ENCODE measurements at regions not wholly inside any gene's neighbourhood (a gene's known extent, or its start where the extent isn't known, plus 50 kb on each side); places are given as distances from the start of the nearest gene placed in this dataset.

DNA sequence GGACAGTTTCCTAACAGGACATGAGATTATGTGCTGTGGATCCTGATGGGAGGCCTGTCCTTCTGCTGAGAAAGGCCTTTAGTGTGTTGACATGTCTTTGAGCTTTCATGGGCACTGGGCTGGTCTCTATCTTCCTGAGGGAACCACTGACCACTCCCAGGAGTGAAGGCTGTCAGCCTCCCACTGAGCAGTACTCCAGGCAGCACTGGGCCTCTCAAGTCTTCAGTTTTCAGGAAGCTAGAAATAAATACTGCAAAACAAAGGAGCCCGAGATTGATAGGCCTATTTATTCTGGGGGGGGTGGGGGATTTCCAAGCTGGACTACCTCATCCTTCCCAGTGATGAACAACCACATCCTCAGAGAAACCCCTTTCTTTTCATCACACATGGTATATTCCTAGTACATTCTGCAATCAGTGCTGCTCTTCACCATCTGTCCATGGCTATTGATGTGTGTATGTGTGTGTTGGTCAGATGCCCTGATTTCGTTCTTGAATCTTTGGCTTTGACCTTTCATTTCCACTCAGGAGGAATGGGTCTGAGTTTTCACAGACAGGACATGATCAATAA lies 180.9 kb upstream of the SPTLC3 start:
- ATAC-seq = no peak
- TF ChIP-seq GLIS3 (CRISPR knock-in tag; IDR thresholded peaks at IDR 0.05) = no peak
- TF ChIP-seq SNAI2 (CRISPR knock-in tag; IDR thresholded peaks at IDR 0.05) = no peak
- TF ChIP-seq ZC3H10 (CRISPR knock-in tag; IDR thresholded peaks at IDR 0.05) = no peak
- no peak for TF ChIP-seq PPARA (CRISPR knock-in tag; IDR thresholded peaks at IDR 0.05; ENCODE audit: borderline replicate concordance)
- no peak for TF ChIP-seq ZNF8 (CRISPR knock-in tag; IDR thresholded peaks at IDR 0.05)
- no peak for TF ChIP-seq RARB (CRISPR knock-in tag; IDR thresholded peaks at IDR 0.05)
- no peak for TF ChIP-seq ZFP30 (CRISPR knock-in tag; IDR thresholded peaks at IDR 0.05)
- TF ChIP-seq OSR1 (CRISPR knock-in tag; IDR thresholded peaks at IDR 0.05) = no peak
- TF ChIP-seq ZFP3 (CRISPR knock-in tag; IDR thresholded peaks at IDR 0.05) = no peak
- TF ChIP-seq, protein P1, sequence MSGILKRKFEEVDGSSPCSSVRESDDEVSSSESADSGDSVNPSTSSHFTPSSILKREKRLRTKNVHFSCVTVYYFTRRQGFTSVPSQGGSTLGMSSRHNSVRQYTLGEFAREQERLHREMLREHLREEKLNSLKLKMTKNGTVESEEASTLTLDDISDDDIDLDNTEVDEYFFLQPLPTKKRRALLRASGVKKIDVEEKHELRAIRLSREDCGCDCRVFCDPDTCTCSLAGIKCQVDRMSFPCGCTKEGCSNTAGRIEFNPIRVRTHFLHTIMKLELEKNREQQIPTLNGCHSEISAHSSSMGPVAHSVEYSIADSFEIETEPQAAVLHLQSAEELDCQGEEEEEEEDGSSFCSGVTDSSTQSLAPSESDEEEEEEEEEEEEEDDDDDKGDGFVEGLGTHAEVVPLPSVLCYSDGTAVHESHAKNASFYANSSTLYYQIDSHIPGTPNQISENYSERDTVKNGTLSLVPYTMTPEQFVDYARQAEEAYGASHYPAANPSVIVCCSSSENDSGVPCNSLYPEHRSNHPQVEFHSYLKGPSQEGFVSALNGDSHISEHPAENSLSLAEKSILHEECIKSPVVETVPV (CRISPR knock-in tag; IDR thresholded peaks at IDR 0.05) = no peak
- TF ChIP-seq ZNF565 (CRISPR knock-in tag; conservative IDR thresholded peaks at IDR 0.05; ENCODE audit: low read depth) = no peak
- no peak for TF ChIP-seq ARNTL (CRISPR knock-in tag; IDR thresholded peaks at IDR 0.05; ENCODE audit: borderline replicate concordance, low read depth)
- no peak for TF ChIP-seq ISL1 (CRISPR knock-in tag; IDR thresholded peaks at IDR 0.05)

DNA sequence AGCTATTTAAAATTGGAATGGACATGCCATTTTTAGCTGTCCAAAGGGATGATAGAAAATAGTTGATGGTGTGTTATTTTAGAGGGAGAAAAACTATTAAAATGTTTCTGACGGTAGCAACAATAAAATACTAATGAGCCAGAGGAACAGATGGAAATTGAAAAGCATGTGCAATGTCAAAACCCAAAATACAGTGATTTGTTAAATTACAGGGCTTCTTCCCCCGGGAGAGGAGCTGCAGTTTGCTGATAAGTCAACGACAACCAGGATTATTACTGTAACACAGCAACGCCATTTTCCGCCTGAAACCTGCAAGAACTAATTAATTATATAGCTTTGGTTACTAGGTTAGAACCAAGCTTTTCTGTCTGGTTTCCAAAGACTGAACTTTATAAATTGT lies 179.6 kb upstream of the SPTLC3 start:
- ATAC-seq = no peak
- TF ChIP-seq ZNF70 (CRISPR knock-in tag; IDR thresholded peaks at IDR 0.05) = no peak
- TF ChIP-seq, protein P2, sequence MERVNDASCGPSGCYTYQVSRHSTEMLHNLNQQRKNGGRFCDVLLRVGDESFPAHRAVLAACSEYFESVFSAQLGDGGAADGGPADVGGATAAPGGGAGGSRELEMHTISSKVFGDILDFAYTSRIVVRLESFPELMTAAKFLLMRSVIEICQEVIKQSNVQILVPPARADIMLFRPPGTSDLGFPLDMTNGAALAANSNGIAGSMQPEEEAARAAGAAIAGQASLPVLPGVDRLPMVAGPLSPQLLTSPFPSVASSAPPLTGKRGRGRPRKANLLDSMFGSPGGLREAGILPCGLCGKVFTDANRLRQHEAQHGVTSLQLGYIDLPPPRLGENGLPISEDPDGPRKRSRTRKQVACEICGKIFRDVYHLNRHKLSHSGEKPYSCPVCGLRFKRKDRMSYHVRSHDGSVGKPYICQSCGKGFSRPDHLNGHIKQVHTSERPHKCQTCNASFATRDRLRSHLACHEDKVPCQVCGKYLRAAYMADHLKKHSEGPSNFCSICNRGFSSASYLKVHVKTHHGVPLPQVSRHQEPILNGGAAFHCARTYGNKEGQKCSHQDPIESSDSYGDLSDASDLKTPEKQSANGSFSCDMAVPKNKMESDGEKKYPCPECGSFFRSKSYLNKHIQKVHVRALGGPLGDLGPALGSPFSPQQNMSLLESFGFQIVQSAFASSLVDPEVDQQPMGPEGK (CRISPR knock-in tag; IDR thresholded peaks at IDR 0.05; ENCODE audit: borderline replicate concordance) = no peak
- TF ChIP-seq SNAI2 (CRISPR knock-in tag; IDR thresholded peaks at IDR 0.05) = no peak
- TF ChIP-seq GLIS3 (CRISPR knock-in tag; IDR thresholded peaks at IDR 0.05) = no peak
- TF ChIP-seq RARB (CRISPR knock-in tag; IDR thresholded peaks at IDR 0.05) = no peak
- TF ChIP-seq TOX (CRISPR knock-in tag; IDR thresholded peaks at IDR 0.05; ENCODE audit: borderline replicate concordance) = no peak
- no peak for TF ChIP-seq ZC3H10 (CRISPR knock-in tag; IDR thresholded peaks at IDR 0.05)
- TF ChIP-seq, protein P3, sequence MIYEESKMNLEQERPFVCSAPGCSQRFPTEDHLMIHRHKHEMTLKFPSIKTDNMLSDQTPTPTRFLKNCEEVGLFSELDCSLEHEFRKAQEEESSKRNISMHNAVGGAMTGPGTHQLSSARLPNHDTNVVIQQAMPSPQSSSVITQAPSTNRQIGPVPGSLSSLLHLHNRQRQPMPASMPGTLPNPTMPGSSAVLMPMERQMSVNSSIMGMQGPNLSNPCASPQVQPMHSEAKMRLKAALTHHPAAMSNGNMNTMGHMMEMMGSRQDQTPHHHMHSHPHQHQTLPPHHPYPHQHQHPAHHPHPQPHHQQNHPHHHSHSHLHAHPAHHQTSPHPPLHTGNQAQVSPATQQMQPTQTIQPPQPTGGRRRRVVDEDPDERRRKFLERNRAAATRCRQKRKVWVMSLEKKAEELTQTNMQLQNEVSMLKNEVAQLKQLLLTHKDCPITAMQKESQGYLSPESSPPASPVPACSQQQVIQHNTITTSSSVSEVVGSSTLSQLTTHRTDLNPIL (CRISPR knock-in tag; IDR thresholded peaks at IDR 0.05; ENCODE audit: low read depth) = no peak
- TF ChIP-seq OSR1 (CRISPR knock-in tag; IDR thresholded peaks at IDR 0.05) = no peak

DNA sequence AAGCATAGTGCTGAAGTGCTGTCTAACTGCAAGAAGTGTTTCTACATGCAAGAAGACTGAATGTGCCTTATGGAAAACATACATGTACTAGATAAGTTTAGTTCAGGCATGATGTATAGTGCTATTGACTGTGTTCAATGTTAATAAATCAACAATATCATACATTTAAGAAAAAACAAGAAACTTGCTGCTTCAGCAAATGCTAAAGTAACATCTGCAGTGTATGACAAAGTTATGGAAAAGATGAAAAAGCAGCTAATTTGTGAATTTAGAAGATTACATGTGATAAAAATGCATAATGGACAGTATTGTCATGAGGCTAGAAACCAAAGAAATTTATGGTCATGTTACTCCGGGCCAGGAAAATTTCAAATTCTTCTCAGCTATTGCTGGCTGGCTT lies 174.9 kb upstream of the SPTLC3 start:
- no peak for TF ChIP-seq TCF4 (CRISPR knock-in tag; IDR thresholded peaks at IDR 0.05; ENCODE audit: borderline replicate concordance)
- no peak for TF ChIP-seq SNAI2 (CRISPR knock-in tag; IDR thresholded peaks at IDR 0.05)
- no peak for TF ChIP-seq ZNF8 (CRISPR knock-in tag; IDR thresholded peaks at IDR 0.05)
- TF ChIP-seq RARB (CRISPR knock-in tag; IDR thresholded peaks at IDR 0.05) = no peak
- TF ChIP-seq, protein P4, sequence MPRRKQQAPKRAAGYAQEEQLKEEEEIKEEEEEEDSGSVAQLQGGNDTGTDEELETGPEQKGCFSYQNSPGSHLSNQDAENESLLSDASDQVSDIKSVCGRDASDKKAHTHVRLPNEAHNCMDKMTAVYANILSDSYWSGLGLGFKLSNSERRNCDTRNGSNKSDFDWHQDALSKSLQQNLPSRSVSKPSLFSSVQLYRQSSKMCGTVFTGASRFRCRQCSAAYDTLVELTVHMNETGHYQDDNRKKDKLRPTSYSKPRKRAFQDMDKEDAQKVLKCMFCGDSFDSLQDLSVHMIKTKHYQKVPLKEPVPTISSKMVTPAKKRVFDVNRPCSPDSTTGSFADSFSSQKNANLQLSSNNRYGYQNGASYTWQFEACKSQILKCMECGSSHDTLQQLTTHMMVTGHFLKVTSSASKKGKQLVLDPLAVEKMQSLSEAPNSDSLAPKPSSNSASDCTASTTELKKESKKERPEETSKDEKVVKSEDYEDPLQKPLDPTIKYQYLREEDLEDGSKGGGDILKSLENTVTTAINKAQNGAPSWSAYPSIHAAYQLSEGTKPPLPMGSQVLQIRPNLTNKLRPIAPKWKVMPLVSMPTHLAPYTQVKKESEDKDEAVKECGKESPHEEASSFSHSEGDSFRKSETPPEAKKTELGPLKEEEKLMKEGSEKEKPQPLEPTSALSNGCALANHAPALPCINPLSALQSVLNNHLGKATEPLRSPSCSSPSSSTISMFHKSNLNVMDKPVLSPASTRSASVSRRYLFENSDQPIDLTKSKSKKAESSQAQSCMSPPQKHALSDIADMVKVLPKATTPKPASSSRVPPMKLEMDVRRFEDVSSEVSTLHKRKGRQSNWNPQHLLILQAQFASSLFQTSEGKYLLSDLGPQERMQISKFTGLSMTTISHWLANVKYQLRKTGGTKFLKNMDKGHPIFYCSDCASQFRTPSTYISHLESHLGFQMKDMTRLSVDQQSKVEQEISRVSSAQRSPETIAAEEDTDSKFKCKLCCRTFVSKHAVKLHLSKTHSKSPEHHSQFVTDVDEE (CRISPR knock-in tag; IDR thresholded peaks at IDR 0.05) = no peak
- TF ChIP-seq, protein P2 (CRISPR knock-in tag; IDR thresholded peaks at IDR 0.05; ENCODE audit: borderline replicate concordance) = no peak
- no peak for TF ChIP-seq ARNTL (CRISPR knock-in tag; IDR thresholded peaks at IDR 0.05; ENCODE audit: borderline replicate concordance, low read depth)
- TF ChIP-seq GLIS3 (CRISPR knock-in tag; IDR thresholded peaks at IDR 0.05) = no peak
- TF ChIP-seq TOX (CRISPR knock-in tag; IDR thresholded peaks at IDR 0.05; ENCODE audit: borderline replicate concordance) = no peak
- TF ChIP-seq, protein P5, sequence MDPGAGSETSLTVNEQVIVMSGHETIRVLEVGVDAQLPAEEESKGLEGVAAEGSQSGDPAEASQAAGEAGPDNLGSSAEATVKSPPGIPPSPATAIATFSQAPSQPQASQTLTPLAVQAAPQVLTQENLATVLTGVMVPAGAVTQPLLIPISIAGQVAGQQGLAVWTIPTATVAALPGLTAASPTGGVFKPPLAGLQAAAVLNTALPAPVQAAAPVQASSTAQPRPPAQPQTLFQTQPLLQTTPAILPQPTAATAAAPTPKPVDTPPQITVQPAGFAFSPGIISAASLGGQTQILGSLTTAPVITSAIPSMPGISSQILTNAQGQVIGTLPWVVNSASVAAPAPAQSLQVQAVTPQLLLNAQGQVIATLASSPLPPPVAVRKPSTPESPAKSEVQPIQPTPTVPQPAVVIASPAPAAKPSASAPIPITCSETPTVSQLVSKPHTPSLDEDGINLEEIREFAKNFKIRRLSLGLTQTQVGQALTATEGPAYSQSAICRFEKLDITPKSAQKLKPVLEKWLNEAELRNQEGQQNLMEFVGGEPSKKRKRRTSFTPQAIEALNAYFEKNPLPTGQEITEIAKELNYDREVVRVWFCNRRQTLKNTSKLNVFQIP (CRISPR knock-in tag; IDR thresholded peaks at IDR 0.05; ENCODE audit: borderline replicate concordance, low read depth) = no peak
- no peak for TF ChIP-seq PPARA (CRISPR knock-in tag; IDR thresholded peaks at IDR 0.05; ENCODE audit: borderline replicate concordance)
- TF ChIP-seq, protein P3 (CRISPR knock-in tag; IDR thresholded peaks at IDR 0.05; ENCODE audit: low read depth) = no peak
- no peak for TF ChIP-seq ZNF565 (CRISPR knock-in tag; conservative IDR thresholded peaks at IDR 0.05; ENCODE audit: low read depth)
- TF ChIP-seq ZC3H10 (CRISPR knock-in tag; IDR thresholded peaks at IDR 0.05) = no peak
- no peak for TF ChIP-seq ZNF70 (CRISPR knock-in tag; IDR thresholded peaks at IDR 0.05)
- no peak for TF ChIP-seq ISL1 (CRISPR knock-in tag; IDR thresholded peaks at IDR 0.05)
- TF ChIP-seq ZFP30 (CRISPR knock-in tag; IDR thresholded peaks at IDR 0.05) = no peak
- ATAC-seq = no peak
